COR-L47 (cell line): ENCODE measurements at regions not wholly inside any gene's neighbourhood (a gene's known extent, or its start where the extent isn't known, plus 50 kb on each side); places are given as distances from the start of the nearest gene placed in this dataset.
"Not testable (repeated sequence)": the region's sequence is repeated elsewhere in the genome, so short reads cannot be mapped to it uniquely, and the experiment has no call there.

Experiments
- DNase-seq: peaks from one replicate; lab custom pipeline; 2025; lab: John Stamatoyannopoulos, UW

DNA sequence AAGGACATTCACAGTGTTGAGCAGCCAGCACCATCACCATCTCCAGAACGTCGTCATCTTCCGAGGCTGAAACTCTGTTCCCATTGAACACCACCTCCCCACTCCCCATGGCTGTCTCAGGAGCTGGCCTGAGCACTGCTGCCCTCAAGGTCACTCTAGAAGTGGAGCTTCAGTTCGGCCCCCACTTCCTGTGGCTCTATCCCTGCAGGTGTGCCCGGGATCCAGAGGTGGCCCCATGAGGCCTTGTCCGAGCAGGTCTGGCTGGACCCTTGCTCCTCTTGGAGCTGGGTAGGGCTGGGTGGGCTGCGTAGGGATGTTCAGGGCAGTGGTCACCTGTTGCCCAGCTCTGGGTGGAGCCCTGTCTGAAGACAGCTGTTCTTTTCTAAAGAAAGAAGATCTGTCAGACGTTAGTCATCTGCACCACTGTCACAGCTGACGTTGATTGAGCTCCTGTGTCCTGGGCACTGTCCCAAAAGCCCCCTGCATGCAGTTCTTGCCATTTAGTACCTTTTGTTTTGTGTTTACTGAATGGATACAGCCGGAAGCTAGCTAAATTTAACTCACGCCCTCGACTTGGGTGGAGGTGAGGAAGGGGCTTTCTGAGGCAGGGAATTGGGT lies 75.5 kb upstream of the CLDN5 start:
- DNase-seq = peak; percentile 89

DNA sequence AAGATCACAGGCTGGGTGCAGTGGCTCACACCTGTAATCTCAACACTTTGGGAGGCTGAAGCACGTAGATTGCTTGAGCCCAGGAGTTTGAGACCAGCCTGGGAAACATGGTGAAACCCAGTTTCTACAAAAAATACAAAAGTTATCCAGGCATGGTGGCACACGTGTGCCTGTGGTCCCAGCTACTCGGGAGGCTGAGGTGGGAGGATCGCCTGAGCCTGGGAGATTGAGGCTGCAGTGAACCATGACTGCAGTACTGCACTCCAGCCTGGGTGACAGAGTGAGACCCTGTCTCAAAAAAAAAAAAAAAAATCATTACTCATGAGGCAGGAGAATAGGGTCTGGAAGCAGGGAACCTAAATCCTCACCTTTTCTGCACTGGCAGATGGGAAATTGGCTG lies 79.1 kb upstream of the CLDN5 start:
- DNase-seq = not testable (repeated sequence)

DNA sequence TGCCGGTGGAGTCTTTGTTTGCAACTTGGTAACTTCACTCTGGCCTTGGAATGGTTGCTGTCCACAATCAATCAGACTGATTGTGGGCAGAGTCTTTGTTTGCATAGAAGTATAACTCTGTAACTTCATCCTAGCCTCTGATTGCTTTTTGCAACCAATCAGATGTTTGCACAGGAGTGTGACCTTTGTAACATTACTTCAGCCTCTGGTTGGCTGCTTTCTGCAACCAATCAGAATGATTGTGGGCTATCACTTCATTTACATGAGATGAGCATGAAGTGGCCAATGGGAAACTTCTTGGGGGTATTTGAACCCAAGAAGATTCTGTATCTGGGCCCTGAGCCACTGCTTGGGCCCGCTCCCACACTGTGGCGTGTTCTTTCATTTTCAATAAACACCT lies 79.6 kb upstream of the CLDN5 start:
- DNase-seq = no peak

DNA sequence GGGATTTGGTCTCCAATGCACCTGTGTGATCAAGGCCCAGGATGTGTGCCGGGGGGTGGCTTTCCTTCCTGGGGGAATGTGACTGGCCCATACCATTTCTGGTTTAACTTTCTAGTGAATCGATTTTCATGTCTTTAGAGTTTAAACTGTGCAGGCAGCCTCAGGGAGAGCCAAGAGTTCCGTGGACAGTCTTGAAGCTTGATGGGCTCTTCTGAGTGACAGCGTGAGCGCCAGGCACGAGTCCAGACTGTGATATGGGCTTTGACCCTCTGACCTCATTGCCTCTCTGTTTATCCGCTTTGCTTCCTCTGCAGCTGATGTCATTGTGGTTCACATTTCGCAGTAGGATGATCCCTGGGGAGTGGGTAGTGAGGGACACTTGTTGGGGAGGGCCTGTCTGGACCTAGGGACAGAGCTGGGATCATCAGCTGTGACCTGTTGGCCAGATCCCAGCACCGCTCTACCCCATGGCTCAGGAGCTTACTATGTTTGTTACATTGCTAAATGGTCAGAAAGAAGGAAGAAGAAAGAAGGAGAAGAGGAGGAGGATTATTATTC lies 80.6 kb upstream of the CLDN5 start:
- DNase-seq = no peak

DNA sequence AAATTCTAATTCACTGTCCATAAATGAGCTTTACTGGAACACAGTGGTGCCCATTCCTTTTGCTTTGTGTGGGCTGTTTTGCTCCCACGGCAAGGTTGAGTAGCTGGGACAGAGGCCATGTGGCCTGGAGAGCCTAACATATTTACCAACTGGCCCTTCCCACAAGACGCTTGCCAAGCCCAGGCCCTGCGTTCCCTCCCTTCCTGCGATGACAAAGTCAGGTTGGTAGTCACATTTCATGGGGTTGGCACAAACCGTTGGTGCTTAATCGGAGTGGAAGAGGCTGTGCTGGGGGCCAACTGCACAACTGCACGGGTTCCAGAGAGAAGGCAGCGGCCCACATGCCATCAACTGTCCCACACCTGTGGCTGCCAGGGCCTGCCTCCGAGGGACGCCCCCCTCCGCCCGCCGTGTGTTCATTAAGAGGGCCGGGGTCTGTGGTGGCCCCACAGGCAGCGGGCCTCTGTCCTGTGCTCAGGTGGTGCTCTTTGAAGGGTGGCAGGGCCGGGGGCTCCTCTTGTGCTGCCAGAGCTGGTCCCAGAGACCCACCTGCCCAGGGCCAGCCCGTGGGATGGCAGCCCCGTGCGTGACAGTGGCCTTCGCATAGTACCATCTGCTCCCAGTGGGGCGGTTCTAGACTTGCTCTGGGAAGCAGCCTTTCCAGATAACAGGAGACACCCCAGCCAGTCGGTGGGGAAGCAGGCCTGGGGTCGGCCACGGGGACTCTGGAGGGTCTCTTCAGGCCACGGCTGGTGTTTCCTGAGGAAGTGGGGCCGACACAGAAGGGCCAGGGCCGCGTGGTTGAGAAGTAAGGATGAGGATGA lies 81.5 kb upstream of the CLDN5 start:
- no peak for DNase-seq

DNA sequence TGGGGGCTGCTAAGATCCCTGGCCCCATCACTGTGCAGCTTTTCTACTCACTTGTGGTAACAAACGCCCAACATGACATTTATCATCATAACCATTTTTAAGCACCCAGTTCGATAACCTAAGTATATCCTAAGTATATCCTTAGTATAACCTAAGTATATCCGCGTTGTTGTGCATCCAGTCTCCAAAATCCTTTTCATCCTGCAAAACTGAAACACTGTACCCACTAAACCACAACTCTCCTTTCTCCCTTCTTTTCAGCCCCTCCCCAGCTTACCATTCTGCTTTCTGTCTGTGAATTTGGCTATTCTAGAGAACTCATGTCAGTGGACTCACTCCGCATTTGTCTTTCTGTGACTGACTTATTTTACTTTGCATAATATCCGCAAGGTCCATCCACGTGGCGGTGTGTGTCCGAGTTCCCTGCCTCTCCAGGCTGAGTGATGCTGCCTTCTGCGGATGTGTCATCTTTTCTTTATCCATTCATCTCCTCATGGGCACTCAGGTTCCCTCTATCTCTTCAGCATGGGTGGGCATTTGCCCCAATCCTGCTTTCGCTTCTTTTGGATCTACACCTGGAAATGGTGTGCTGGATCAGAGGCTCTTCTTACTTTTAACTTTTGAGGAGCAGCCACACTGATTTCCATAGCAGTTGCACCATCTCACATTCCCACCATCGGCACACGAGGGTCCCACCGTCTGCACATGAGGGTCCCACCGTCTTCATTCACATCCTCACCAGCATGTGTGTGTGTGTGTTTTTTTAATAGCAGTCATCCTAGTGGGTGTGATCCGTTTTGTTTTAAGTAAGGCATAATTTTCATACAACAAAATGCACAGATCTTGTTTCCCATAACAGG lies 82.4 kb upstream of the CLDN5 start:
- DNase-seq = no peak

DNA sequence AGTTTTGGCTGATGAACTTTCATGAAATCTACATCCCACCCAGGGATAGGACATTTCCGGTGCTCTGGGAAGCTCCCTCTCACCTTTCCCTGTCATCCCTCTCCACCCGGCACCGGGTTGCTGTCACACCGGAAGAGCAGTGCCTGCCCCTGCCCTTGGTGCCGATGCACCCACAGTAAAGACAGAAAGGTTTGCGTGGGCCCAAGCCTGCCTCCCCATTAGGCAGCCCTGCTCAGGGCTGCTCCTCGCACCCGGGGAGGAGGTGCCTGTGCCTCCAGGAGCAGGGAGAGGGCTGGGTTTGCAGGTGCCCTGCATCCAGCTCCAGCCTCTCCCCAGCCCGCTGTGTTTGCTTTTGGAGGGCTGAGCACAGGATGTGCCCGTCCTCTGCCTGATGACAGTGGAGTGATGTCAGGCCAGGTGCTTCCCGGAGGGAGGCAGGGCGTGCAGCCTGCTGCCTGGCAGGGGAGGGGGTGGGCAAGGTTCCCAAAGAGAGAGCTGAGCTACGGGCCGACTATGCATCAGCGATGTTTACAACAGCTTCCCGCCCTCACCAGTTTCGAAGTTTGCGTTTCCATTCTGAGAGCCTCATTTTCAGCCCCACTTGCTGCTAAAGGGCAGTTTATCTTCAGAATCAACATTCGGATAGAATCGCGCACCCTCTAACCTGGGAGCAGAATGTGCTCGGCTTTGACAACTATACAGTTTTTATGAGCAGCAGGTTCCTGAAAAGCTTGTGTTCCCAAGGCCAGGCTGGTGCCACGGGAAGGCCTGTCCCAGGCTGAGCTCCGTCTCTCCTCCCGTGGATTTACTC lies 83.2 kb upstream of the CLDN5 start:
- DNase-seq = peak; percentile 94

DNA sequence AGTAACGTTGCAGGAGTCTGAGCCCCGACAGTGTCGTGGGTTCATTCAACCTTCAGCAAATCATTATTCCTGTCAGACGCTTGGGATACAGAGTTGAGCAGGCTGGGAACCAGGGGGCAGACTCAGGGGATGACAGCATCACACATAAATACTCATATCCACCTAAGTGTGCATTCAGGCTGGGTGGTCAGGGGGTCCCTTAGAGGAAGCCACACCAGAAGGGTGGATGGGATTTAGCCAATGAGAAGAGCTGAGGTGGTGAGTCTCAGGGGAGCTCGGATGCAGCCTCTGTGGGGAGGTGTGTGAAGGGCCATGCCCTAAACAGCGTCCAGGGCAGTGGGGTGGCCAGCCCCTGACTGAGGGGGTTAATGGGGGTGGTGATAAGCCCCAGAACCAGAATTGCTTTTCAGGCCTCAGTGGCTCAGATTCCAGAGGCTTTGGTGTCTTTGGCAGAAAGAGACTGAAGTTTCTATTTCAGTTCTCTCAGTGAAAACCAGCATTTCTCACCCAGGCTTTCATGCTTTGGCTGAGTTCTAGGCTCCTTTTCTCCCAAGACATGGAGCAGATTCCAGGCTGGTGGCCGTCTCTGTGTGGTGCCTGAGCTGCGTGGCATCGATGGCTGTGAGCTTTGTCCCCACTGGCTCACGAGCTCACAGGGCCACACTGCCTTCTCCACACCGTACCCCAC lies 83.9 kb upstream of the CLDN5 start:
- no peak for DNase-seq

DNA sequence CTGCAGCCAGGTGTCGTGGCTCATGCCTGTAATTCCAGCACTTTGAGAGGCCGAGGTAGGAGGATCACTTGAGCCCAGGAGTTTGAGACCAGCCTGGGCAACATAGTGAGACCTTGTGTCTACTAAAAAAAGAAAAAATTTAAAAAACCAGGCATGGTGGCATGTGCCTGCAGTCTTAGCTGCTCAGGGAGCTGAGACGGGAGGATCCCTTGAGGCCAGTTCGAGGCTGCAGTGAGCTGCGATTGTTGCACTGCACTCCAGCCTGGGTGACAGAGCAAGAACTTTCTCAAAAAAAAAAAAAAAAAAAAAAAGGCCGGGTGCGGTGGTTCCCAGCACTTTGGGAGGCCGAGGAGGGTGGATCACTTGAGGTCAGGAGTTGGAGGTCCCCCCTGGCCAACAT lies 85.5 kb upstream of the CLDN5 start:
- not testable (repeated sequence) for DNase-seq

DNA sequence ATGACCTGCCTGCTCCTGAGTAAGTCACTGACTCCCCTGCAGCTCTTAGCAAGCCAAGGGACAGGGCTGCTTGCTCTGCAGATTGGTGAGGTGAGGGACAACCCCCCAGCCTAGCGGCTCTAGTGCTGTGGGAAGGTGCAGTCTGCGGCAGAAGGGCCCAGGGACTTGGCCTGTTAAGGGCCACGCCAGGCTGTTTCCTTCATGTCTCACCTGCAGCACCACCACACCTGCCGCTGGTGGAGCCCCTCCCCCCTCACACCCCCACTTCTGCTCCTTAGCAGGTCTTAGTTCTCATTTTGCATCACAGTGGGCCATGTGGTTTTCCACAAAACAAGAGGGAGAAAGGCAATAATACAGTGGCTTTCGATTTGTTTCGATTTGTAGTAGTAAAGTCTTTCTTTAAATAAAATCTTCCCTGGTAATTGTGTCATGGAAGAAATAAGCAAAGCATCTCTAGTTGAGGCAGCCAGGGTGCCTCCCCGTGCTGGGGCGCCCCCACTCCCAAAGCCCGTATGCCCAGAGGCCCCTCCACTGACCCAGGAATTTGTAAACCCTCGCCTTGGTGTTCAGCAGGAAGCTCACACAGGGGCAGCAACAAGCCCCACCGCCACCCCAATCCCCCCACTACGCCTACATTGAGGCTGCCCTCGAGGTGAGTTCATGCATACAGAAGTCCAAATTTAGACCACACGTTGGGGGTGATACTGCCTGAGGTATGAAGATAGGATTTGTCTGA lies 86.5 kb upstream of the CLDN5 start:
- DNase-seq = no peak

DNA sequence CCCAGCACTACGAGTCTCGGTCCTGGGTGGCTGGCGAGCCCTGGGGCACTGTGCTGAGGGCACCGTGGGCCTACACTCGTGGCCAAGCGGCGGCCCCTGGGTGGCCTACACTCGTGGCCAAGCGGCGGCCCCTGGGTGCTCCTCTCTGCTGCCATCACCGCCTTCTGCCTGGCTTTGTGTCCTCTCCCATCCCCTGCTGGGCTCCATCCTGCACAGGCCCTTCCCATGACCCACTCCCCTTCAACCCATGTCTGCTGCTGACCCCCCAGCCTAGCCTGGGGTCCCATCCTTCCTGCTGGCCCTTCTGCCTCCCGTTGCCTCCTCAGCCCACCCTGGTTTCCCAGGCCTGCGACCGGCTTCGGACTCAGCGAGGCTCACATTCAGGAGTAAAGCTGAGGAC lies 87.4 kb upstream of the CLDN5 start:
- no peak for DNase-seq

DNA sequence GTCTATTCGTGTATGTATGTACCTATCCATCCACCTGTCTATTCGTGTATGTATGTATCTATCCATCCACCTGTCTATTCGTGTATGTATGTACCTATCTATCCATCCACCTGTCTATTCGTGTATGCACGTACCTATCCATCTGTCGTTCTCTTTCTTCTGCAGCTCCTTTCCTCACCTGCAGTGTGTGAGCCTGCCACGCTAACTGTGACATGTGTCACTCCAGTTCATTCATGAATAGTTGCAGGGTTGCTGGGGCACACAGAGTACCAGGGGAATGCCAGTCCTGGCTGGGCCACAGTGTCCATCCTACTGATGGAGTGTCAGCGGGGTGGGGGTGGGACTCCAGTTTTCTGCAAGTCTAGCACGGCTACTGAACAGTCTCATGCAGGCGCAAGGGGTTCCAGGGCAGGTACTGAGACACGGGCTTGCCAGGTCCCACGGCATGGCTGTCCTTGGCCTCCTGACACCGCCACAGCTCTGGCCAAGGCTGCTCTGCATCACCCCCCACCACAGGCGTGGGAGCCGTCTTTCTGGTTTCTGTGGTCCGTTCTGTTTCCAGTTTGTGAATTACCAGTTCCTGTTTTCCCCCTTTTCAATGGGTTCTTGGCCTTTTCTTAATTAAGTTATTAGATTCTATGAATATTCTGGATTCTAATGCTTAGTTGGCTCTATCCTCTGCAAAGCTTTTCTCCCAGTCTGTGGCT lies 88.8 kb upstream of the CLDN5 start:
- no peak for DNase-seq

DNA sequence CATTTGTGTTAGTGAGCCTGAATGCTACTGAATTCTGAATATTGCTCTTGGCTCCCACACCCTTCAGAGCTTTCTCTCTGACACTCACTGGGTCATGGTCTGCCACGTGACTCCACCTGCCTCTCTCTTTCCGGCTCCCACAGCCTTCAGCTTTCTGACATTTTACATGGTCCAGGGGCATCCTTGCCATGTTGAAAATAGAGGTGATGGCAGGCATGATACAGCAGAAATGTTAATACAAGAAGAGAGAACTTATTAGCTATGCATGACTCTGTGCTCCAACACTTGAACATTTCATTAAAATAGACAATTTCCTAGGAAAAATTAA lies 90.3 kb upstream of the CLDN5 start:
- DNase-seq = no peak

DNA sequence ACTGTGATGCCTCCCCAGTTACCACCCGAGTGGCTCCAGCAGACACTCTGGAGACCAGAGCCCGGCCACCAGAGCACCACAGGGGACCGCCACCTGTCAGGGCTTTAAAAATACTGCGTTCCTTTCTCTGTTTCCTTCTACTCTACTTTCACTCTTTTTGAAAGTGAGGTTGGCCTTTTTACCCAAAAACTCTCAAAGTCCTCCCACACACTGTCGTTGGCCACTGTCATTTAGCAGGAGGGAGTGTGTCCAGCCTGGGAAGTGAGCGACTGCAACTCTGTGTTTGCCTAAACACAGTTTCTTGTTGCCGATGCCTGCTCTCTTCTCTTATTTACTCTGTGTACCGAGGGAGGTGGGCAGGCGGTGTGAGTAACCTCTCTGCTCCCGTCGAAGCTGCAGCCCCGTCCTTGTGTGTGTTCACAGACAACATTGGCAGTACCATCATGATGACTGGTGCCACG lies 90.8 kb upstream of the CLDN5 start:
- no peak for DNase-seq

DNA sequence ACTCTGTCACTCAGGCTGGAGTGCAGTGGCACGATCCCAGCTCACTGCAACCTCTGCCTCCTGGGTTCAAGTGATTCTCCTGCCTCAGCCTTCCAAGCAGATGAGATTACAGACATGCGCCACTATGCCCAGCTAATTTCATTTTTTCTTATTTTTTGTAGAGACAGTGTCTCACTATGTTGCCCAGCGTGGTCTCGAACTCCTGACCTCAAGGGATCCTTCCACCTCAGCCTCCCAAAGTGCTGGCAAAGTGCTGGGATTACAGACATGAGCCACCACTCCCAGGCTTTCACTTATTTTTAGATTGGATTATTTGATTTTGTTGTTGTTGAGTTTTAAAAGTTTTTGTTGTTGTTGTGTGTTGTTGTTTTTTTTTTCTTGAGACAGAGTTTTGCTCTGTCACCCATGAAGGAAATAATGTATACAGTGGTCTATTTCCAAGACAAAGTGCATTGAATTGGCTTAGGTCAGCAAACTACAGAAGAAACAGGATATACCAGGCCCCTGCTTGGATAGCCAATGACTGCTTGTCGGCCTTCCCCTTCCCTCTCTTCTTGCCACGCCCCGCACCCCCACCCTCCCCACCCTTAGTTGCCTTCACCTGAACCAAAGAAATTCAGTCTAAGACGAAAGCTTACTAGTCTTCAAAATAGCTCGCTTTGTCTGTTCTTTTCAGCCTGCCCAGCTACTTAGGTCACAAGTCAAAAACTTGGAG lies 91.8 kb upstream of the CLDN5 start:
- no peak for DNase-seq

DNA sequence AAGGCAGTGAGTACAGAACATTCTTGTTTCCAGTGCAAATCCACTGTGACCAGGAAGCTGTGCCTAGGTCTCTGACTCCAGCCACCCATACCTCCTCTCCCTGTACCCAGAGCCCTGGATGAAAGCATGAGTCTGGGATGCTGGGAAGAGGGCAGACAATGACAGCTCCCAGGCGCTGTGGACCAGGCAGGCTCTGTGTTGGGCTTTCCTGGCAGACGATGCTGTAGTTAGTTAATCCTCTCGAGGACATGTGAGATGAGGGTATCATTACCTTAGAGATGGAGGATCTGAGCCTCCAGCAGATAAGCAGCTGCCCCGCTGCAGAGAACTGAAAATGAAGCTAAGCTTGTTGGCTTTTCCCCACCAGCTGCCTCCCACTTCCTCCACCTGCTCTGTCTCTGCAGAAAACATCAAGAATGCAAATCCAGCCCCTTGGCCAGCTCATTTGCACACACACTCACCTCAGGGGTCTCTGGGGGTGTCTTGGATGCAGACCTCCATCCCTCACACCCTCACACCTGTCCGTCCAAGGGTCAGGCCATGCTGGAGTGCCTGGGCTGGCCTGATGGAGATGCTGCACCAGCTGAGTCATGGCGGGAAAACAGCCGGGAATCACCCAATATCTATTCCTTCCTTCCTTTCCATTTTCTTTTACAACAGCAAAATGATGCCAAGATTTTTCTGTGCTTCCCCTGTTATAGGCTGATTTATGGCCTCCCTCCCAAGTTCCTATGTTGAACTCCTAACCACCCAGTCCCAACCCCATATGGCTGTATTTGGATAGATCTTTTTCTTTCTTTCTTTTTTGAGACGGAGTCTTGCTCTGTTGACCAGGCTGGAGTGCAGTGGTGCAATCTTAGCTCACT lies 94.9 kb upstream of the SEPTIN5 start:
- DNase-seq = no peak

DNA sequence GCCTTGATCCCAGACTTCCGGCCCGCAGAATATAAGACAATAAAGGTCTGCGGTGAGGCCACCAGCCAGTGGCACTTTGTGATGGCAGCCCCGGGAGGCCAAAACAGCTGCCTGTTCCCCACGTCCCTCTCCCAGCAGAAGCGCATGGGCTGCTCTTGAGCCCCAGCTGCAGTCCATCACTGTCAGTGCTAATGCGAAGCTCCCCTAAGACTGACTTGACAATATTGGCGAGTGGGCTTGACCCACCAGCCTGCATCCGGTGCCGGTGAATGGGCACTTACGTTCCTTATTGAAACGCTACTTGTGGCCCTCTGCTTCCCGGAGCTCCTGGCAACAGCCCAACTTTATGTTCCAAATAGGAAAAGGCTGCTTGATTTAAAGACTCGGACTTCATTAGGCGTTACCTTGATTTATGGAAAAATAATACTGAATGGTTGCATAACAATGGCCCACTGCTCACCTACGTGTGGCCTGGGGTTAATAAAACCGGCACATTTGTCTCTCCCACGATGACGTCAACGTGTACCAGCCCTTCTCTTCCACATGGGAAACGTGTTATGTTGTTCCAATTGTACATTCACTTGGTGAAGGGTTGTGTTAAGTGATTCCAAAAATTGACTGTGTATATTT lies 93.4 kb upstream of the SEPTIN5 start:
- DNase-seq = no peak
